ENCODE measurements at regions not wholly inside any gene's neighbourhood (a gene's known extent, or its start where the extent isn't known, plus 50 kb on each side); places are given as distances from the start of the nearest gene placed in this dataset.

- TF ChIP-seq USF2 (IDR thresholded peaks at IDR 0.05; ENCODE audit: low read depth, low read length) (no peak), RFX5 (IDR thresholded peaks at IDR 0.05; ENCODE audit: low read depth, low read length) (no peak), FOS (IDR thresholded peaks at IDR 0.05; ENCODE audit: low read depth, low read length) (no peak), MXI1 (IDR thresholded peaks at IDR 0.05; ENCODE audit: borderline replicate concordance, low read depth, low read length) (no peak), MAFK (IDR thresholded peaks at IDR 0.05; ENCODE audit: low read depth, low read length) (no peak), SMC3 (IDR thresholded peaks at IDR 0.05; ENCODE audit: low read depth, low read length) (no peak), RCOR1 (IDR thresholded peaks at IDR 0.05; ENCODE audit: insufficient replicate concordance, low read length) (no peak), CEBPB (IDR thresholded peaks at IDR 0.05; ENCODE audit: low read depth, low read length) (no peak), CTCF (conservative IDR thresholded peaks at IDR 0.05; ENCODE audit: low read depth, low read length) (no peak)
- no peaks in the 10 kb centered on the region for H3K79me1 ChIP-seq (ENCODE audit: low read depth in 1 of 2, low read length in 2 of 2)
- ChIA-PET CTCF (no interaction called here), POLR2A (ENCODE audit: unreplicated experiment) (interaction anchor here (0.5 kb wide), 1 partner anchor 289 kb away, joined by 10 read pairs; no protein-coding TSS in a partner anchor)
- H2AK5ac ChIP-seq (ENCODE audit: low read depth, low read length): no peak overlapping the region
- no peak overlapping the region for H2AK9ac ChIP-seq (replicated peaks; ENCODE audit: low read depth, low read length, poor library complexity)
- intact Hi-C loops (cut with micrococcal nuclease) (no loop called here), in situ Hi-C loops (cut with MboI; ENCODE audit: low sequenced_read_pairs) (no loop called here), dilution Hi-C loops (cut with HindIII; ENCODE audit: low sequenced_read_pairs, unreplicated experiment) (no loop called here)
- BruUV-seq (replicated peaks): no TSS peak
- no peak overlapping the region for H2BK5ac ChIP-seq (ENCODE audit: low read depth, low read length, poor library complexity, severe bottlenecking)
- no peak overlapping the region for H2AFZ ChIP-seq (replicated peaks; ENCODE audit: low read length, poor library complexity)
- H4K5ac ChIP-seq (ENCODE audit: low read depth, low read length): no peak overlapping the region
- H3K27ac ChIP-seq (ENCODE audit: insufficient read depth, low read length): no peak overlapping the region
- H4K91ac ChIP-seq (ENCODE audit: insufficient read depth, low read depth, low read length): no peak overlapping the region
- H3K36me3 ChIP-seq (ENCODE audit: control insufficient read depth, insufficient read depth, low read length): no peaks in the 10 kb centered on the region
- H3K4me2 ChIP-seq (ENCODE audit: low read depth, low read length): no peak overlapping the region
- no peak overlapping the region for H3K4me3 ChIP-seq (ENCODE audit: insufficient read depth, low read depth, low read length)
- no peaks in the 10 kb centered on the region for H3K9me1 ChIP-seq (ENCODE audit: insufficient read depth, low read length)
- H2BK15ac ChIP-seq (ENCODE audit: low read depth, low read length): no peak overlapping the region
- H3K23ac ChIP-seq (ENCODE audit: low read depth, low read length): no peak overlapping the region
- 67% methylated on average over 1 of the region's 2 CpGs; no CpG with 5 or more reads in 1 of the 2 experiments for WGBS, 2 experiments (ENCODE audit: extremely low coverage in 2 of 2, insufficient read length in 1 of 2)
- H3K18ac ChIP-seq (ENCODE audit: low read depth, low read length): no peak overlapping the region
- H3K9ac ChIP-seq (ENCODE audit: low read depth, low read length): no peak overlapping the region
- no peak overlapping the region for H3K56ac ChIP-seq (ENCODE audit: extremely low read depth, insufficient read depth, low read length)
- no peak overlapping the region for H2BK20ac ChIP-seq (ENCODE audit: low read depth, low read length)
- peaks cover 10% of the 10 kb centered on the region for H3K9me3 ChIP-seq (ENCODE audit: control insufficient read depth, insufficient read depth, low read length)
- no peak overlapping the region for H3K14ac ChIP-seq (replicated peaks; ENCODE audit: low read depth, low read length)
- ATAC-seq (ENCODE audit: low read depth): no peak
- H4K8ac ChIP-seq (ENCODE audit: low read depth in 2 of 2, low read length in 2 of 2): no peak overlapping the region
- H3K27me3 ChIP-seq (ENCODE audit: control insufficient read depth, insufficient read depth, low read length): no peaks in the 10 kb centered on the region
- H2BK120ac ChIP-seq (ENCODE audit: low read depth, low read length): no peak overlapping the region
- H4K20me1 ChIP-seq (ENCODE audit: insufficient read depth, low read length): no peaks in the 10 kb centered on the region
- DNase-seq: no peak
- H3K4me1 ChIP-seq (ENCODE audit: control insufficient read depth, insufficient read depth, low read length): no peaks in the 10 kb centered on the region
- H3K4ac ChIP-seq (ENCODE audit: low read depth, low read length): no peak overlapping the region
Measured at GRCh38 chr14:44151130-44151820, 355.8 kb downstream of the FSCB start.
